ENCODE measurements at regions not wholly inside any gene's neighbourhood (a gene's known extent, or its start where the extent isn't known, plus 50 kb on each side); places are given as distances from the start of the nearest gene placed in this dataset.

DNA sequence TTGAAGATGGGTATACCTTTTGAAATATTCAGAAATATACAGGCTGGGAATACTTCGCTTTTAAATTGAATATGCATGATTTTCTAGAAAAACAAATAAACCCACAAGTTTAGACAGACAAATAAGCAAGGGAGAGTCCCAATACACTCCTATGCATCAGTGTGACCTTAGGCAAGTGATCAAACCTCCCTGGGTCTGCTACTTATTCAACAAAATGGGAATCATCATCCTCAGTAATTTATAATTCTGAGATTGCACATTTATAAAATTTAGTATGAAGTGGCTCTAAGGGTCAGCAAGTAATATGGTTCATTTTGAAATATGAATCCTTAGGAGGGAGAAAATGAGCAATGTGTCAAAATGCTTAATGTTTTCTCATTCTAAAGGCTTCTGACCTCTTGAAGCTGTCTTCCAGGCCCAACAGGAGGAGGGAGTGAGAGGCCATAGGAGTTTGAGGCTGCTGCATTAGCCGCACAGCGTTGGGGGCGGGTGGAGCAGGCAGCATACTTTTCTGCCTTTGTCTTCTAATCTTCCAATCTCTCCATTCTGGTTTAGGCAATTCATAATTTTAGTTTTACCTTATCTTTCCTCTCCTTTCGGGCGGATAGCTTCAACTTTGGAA lies 155.1 kb downstream of the TRIB2 start:
- no TSS peak for BruUV-seq (replicated peaks)

DNA sequence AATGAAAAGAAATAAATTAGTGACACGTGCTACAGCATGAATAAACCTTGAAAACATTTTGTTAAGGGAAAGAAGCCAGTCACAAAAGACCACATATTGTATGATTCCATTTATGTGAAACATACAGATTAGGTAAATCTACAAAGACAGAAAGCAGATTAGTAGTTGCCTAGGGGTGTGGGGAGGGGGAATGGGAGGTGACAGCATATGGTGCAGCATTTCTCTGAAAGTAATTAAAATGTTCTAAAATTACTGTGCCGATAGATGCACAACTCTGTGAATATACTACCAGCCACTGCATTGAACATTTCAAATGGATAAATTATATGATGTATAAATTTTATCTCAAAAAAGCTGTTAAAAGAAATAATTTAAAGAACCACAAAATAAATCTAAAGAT lies 161.0 kb downstream of the TRIB2 start:
- H3K9ac ChIP-seq (replicated peaks; ENCODE audit: extremely low read depth, insufficient read depth, low read length): no peak overlapping the region
- DNase-seq (ENCODE audit: low read depth, low spot score) (no peak), FAIRE-seq (no peak)
- H4K20me1 ChIP-seq (replicated peaks; ENCODE audit: control insufficient read depth, extremely low read depth, insufficient read depth, low read length): no peaks in the 10 kb centered on the region
- H3K4me2 ChIP-seq (ENCODE audit: insufficient read depth, low read length): no peak overlapping the region
- no peaks in the 10 kb centered on the region for H3K9me1 ChIP-seq (replicated peaks; ENCODE audit: control insufficient read depth, extremely low read depth, insufficient read depth, low read length)
- no peaks in the 10 kb centered on the region for H3K36me3 ChIP-seq (ENCODE audit: control insufficient read depth in 2 of 2, extremely low read depth in 1 of 2, insufficient read depth in 2 of 2, low read length in 2 of 2)
- CTCF ChIA-PET: no interaction called here
- POLR2A ChIA-PET: no interaction called here
- no peaks in the 10 kb centered on the region for H3K27me3 ChIP-seq (ENCODE audit: control insufficient read depth in 2 of 2, insufficient read depth in 2 of 2, low read length in 2 of 2)
- no peaks in the 10 kb centered on the region for H3K9me3 ChIP-seq (replicated peaks; ENCODE audit: control insufficient read depth, insufficient read depth, low read length)
- no peak overlapping the region for H3K4me3 ChIP-seq (replicated peaks in 1 of 3; ENCODE audit: insufficient read depth in 1 of 3, low read depth in 1 of 3, low read length in 3 of 3)
- no peaks in the 10 kb centered on the region for H3K4me1 ChIP-seq (ENCODE audit: control insufficient read depth, extremely low read depth, insufficient read depth, low read length)
- H2AFZ ChIP-seq (ENCODE audit: low read depth, low read length): no peak overlapping the region
- intact Hi-C loops (cut with micrococcal nuclease): no loop called here
- dilution Hi-C loops (cut with MboI; ENCODE audit: extremely low pct_ligation_motif_present, low sequenced_read_pairs): no loop called here
- no peaks in the 10 kb centered on the region for H3K79me2 ChIP-seq (ENCODE audit: control insufficient read depth, insufficient read depth, low read length)
- TF ChIP-seq, protein P1, sequence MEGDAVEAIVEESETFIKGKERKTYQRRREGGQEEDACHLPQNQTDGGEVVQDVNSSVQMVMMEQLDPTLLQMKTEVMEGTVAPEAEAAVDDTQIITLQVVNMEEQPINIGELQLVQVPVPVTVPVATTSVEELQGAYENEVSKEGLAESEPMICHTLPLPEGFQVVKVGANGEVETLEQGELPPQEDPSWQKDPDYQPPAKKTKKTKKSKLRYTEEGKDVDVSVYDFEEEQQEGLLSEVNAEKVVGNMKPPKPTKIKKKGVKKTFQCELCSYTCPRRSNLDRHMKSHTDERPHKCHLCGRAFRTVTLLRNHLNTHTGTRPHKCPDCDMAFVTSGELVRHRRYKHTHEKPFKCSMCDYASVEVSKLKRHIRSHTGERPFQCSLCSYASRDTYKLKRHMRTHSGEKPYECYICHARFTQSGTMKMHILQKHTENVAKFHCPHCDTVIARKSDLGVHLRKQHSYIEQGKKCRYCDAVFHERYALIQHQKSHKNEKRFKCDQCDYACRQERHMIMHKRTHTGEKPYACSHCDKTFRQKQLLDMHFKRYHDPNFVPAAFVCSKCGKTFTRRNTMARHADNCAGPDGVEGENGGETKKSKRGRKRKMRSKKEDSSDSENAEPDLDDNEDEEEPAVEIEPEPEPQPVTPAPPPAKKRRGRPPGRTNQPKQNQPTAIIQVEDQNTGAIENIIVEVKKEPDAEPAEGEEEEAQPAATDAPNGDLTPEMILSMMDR (IDR thresholded peaks at IDR 0.05; ENCODE audit: extremely low read depth in 1 of 2, insufficient read depth in 1 of 2, low read depth in 1 of 2, low read length in 2 of 2): no peak
- TF ChIP-seq JUN (IDR thresholded peaks at IDR 0.05; ENCODE audit: borderline replicate concordance, insufficient read depth, insufficient read length, low read depth) (no peak), GATA2 (IDR thresholded peaks at IDR 0.05; ENCODE audit: insufficient read depth, insufficient read length, low read depth, low read length) (no peak)
- H3K27ac ChIP-seq (ENCODE audit: insufficient read depth, low read depth, low read length): no peak overlapping the region
- no TSS peak for BruUV-seq (replicated peaks)

More for the DNA sequence above, 155.1 kb downstream of the TRIB2 start:
- H3K4me2 ChIP-seq (ENCODE audit: insufficient read depth, low read length): no peak overlapping the region
- CTCF ChIA-PET: interaction anchor here (0.7 kb wide), 1 partner anchor 59 kb away, joined by 3 read pairs; no protein-coding TSS in a partner anchor
- H3K27me3 ChIP-seq (ENCODE audit: control insufficient read depth in 2 of 2, insufficient read depth in 2 of 2, low read length in 2 of 2): no peaks in the 10 kb centered on the region
- dilution Hi-C loops (cut with MboI; ENCODE audit: extremely low pct_ligation_motif_present, low sequenced_read_pairs): no loop called here
- DNase-seq (ENCODE audit: low read depth, low spot score) (no peak), FAIRE-seq (no peak)
- POLR2A ChIA-PET: no interaction called here
- H3K9me3 ChIP-seq (replicated peaks; ENCODE audit: control insufficient read depth, insufficient read depth, low read length): no peaks in the 10 kb centered on the region
- intact Hi-C loops (cut with micrococcal nuclease): no loop called here
- H3K4me3 ChIP-seq (replicated peaks in 1 of 3; ENCODE audit: insufficient read depth in 1 of 3, low read depth in 1 of 3, low read length in 3 of 3): no peak overlapping the region
- H3K36me3 ChIP-seq (ENCODE audit: control insufficient read depth in 2 of 2, extremely low read depth in 1 of 2, insufficient read depth in 2 of 2, low read length in 2 of 2): no peaks in the 10 kb centered on the region
- H4K20me1 ChIP-seq (replicated peaks; ENCODE audit: control insufficient read depth, extremely low read depth, insufficient read depth, low read length): no peaks in the 10 kb centered on the region
- no peaks in the 10 kb centered on the region for H3K4me1 ChIP-seq (ENCODE audit: control insufficient read depth, extremely low read depth, insufficient read depth, low read length)
- no peak overlapping the region for H3K27ac ChIP-seq (ENCODE audit: insufficient read depth, low read depth, low read length)
- H3K79me2 ChIP-seq (ENCODE audit: control insufficient read depth, insufficient read depth, low read length): no peaks in the 10 kb centered on the region
- H3K9ac ChIP-seq (replicated peaks; ENCODE audit: extremely low read depth, insufficient read depth, low read length): no peak overlapping the region
- TF ChIP-seq POLR2A (IDR thresholded peaks at IDR 0.05; ENCODE audit: low read depth, low read length): no peak
- no peaks in the 10 kb centered on the region for H3K9me1 ChIP-seq (replicated peaks; ENCODE audit: control insufficient read depth, extremely low read depth, insufficient read depth, low read length)
- no peak overlapping the region for H2AFZ ChIP-seq (ENCODE audit: low read depth, low read length)

All from endothelial cell of umbilical vein (primary cell).